ENCODE measurements at regions not wholly inside any gene's neighbourhood (a gene's known extent, or its start where the extent isn't known, plus 50 kb on each side); places are given as distances from the start of the nearest gene placed in this dataset.

DNA sequence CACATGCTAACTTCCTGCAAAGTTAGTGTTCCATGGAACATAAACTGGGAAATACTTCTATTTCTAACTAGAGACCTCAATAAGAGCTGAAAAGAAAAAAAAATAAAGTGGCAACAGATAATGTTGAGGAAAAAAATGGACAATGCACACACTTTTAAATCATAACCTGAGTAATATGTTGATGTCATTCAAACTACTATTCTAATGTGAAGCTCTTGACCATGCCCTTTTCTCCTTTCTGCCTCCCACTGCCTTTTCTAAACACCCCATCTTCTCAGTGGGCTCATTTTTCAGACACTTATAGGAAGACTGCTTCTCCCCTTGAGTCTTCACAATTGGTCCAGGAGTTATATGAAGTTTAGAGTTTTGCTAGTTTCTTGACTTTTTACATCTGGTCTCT is 280.9 kb upstream of the NT5C1B start:
- Histone ChIP-seq H3K27me3 (no peaks in the 10 kb centered on the region), H3K4me3 (no peak overlapping the region), H3K4me1 (no peaks in the 10 kb centered on the region), H3K27ac (no peak overlapping the region), H3K36me3 (no peaks in the 10 kb centered on the region), H3K9me3 (no peaks in the 10 kb centered on the region)
- in situ Hi-C loops (cut with MboI; ENCODE audit: low sequenced_read_pairs in 4 of 4) = no loop called here
- DNase-seq (no peak), ATAC-seq (no peak)
- TF ChIP-seq CTCF (IDR thresholded peaks at IDR 0.05 in 4 of 5, conservative IDR thresholded peaks at IDR 0.05 in 1 of 5) = no peak
- no peak for TF ChIP-seq POLR2A (IDR thresholded peaks at IDR 0.05)
- intact Hi-C loops (cut with DNase I; ENCODE audit: low total_unique reads) = no loop called here

DNA sequence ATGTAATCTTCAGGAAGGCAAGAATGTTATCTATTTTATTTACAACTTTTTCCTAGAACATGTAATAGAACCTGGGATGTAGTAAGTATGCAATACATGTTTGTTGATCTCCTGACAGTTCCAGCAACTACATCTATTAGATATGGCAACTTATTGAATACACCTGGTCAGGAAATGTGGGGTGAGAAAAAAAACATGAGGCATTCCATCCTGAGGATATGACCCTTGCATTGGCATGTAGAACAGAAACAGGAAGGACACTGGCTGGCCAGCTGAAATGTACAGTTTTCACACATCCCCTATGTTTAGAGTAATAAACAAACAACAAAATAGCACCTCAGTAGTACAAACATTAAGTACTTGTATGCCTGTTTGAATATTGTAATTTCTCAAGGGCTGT is 272.6 kb upstream of the NT5C1B start:
- Histone ChIP-seq H3K4me3 (no peak overlapping the region), H3K27ac (no peak overlapping the region), H3K36me3 (no peaks in the 10 kb centered on the region), H3K9me3 (no peaks in the 10 kb centered on the region), H3K27me3 (no peaks in the 10 kb centered on the region), H3K4me1 (no peaks in the 10 kb centered on the region)
- DNase-seq (no peak), ATAC-seq (no peak)
- in situ Hi-C loops (cut with MboI; ENCODE audit: low sequenced_read_pairs in 4 of 4) (no loop called here), intact Hi-C loops (cut with DNase I; ENCODE audit: low total_unique reads) (no loop called here)
- TF ChIP-seq POLR2A (IDR thresholded peaks at IDR 0.05) = no peak
- TF ChIP-seq CTCF (IDR thresholded peaks at IDR 0.05 in 4 of 5, conservative IDR thresholded peaks at IDR 0.05 in 1 of 5) = no peak

GRCh38 chr2:18860179-18860578 is 270.8 kb upstream of the NT5C1B start:
- H3K4me3 ChIP-seq = no peak overlapping the region

GRCh38 chr2:18856765-18857164 is 267.4 kb upstream of the NT5C1B start:
- H3K4me3 ChIP-seq = no peak overlapping the region
- H3K36me3 ChIP-seq = no peaks in the 10 kb centered on the region
- intact Hi-C loops (cut with DNase I; ENCODE audit: low total_unique reads) (no loop called here), in situ Hi-C loops (cut with MboI; ENCODE audit: low sequenced_read_pairs in 4 of 4) (no loop called here)
- H3K4me1 ChIP-seq = no peaks in the 10 kb centered on the region
- DNase-seq (no peak), ATAC-seq (no peak)
- no peak overlapping the region for H3K27ac ChIP-seq
- no peak for TF ChIP-seq POLR2A (IDR thresholded peaks at IDR 0.05)
- TF ChIP-seq CTCF (IDR thresholded peaks at IDR 0.05 in 4 of 5, conservative IDR thresholded peaks at IDR 0.05 in 1 of 5) = no peak
- no peaks in the 10 kb centered on the region for H3K9me3 ChIP-seq
- no peaks in the 10 kb centered on the region for H3K27me3 ChIP-seq

More at GRCh38 chr2:18860179-18860578, 270.8 kb upstream of the NT5C1B start:
- H3K27ac ChIP-seq = no peak overlapping the region
- ATAC-seq (no peak), DNase-seq (no peak)
- in situ Hi-C loops (cut with MboI; ENCODE audit: low sequenced_read_pairs in 4 of 4) (no loop called here), intact Hi-C loops (cut with DNase I; ENCODE audit: low total_unique reads) (no loop called here)
- H3K9me3 ChIP-seq = no peaks in the 10 kb centered on the region
- no peaks in the 10 kb centered on the region for H3K36me3 ChIP-seq
- no peak for TF ChIP-seq CTCF (IDR thresholded peaks at IDR 0.05 in 4 of 5, conservative IDR thresholded peaks at IDR 0.05 in 1 of 5)
- H3K27me3 ChIP-seq = no peaks in the 10 kb centered on the region
- H3K4me1 ChIP-seq = no peaks in the 10 kb centered on the region

DNA sequence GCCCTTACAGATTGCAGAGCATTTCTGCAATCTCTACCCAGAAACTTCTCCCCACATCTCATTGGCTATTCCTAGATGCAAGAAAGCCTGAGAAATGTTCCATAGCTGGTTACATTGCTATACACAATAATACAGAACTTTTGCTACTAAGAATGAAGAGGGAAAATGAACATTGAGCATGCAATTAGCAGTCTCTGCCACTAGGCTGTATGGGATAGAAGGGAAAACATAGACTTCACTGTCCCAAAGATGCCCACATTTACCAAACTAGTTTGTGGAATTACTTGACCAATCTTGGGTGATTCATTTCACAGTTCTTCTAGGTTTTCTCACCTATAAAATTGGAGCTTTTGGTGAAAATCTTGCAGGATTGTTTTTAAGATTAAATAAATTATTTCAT is 265.7 kb upstream of the NT5C1B start:
- Histone ChIP-seq H3K36me3 (no peaks in the 10 kb centered on the region), H3K9me3 (no peaks in the 10 kb centered on the region), H3K27ac (no peak overlapping the region), H3K4me3 (no peak overlapping the region), H3K4me1 (no peaks in the 10 kb centered on the region), H3K27me3 (no peaks in the 10 kb centered on the region)
- DNase-seq = no peak
- ATAC-seq = no peak
- TF ChIP-seq POLR2A (IDR thresholded peaks at IDR 0.05) = no peak
- TF ChIP-seq CTCF (IDR thresholded peaks at IDR 0.05 in 4 of 5, conservative IDR thresholded peaks at IDR 0.05 in 1 of 5) = no peak
- intact Hi-C loops (cut with DNase I; ENCODE audit: low total_unique reads) = no loop called here
- in situ Hi-C loops (cut with MboI; ENCODE audit: low sequenced_read_pairs in 4 of 4) = no loop called here
